ENCODE measurements at regions not wholly inside any gene's neighbourhood (a gene's known extent, or its start where the extent isn't known, plus 50 kb on each side); places are given as distances from the start of the nearest gene placed in this dataset.

- no peak for DNase-seq
Measured at GRCh38 chr7:32140210-32140939, 70.2 kb upstream of the PDE1C start.

DNA sequence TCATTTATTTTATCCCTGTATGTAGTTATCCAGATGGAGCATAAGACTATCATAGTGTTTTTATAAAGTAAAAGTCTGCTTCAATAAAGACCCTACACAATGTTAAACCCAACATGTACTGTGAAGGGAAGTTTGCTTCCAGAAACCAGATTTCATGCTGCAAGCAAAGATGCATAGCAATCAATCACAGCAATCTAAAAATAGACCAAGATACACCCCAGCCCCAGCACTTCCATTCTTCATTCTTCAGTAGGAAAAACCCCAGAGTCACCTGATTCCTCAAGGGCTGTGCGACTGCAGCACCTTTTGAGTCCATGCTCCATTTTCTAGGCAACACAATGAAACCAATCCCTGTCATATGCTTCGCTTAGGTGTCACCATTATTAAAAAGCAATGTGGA is 66.9 kb upstream of the PDE1C start:
- no peak for DNase-seq

DNA sequence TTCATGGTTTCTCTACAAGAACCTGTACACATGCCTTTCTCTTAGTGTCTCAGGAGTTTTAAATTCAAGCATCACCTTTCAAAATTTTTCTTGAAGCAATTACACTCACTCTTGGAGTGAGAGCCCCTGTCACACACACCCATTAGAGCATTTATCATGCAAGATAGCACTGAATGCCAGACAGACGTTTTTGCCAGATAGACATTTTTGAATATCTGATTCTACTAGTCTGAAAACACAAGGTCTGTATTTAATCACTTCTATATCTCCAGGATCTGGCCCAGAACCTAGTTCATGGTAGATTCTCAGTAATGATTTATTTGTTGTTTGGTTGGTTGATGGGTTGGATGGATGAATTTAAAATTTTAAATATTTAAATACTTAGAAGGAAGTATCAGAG is 60.9 kb upstream of the PDE1C start:
- DNase-seq, result no peak

- no peak for DNase-seq
Measured at GRCh38 chr7:32126843-32127242, 56.6 kb upstream of the PDE1C start.

All from activated naive CD4-positive, alpha-beta T cell treated with anti-CD3 and anti-CD28 coated beads, Interleukin-2, amount 50 U/mL, for 16 hours (primary cell).